Left colon (tissue), 2 donors: ENCODE measurements at regions not wholly inside any gene's neighbourhood (a gene's known extent, or its start where the extent isn't known, plus 50 kb on each side); places are given as distances from the start of the nearest gene placed in this dataset.
A peak's percentile ranks its signal among the peaks of the same experiment; 100 is the strongest.

ENCODE experiments used
- ATAC-seq: fragments of 200-7000 bp; cut with Tn5 transposase; one replicate; pipeline ENCODE4 v1.9.1; 2020; ENCODE audit warnings: mild to moderate bottlenecking, moderate library complexity
- DNase-seq, 2 donors: peaks; one replicate each; pipeline ENCODE4 v3.0.0-alpha.2; 2020
- intact Hi-C, 2 donors: fragments of 100-400 bp; cut with DNase I in 1 of 2; cut with micrococcal nuclease in 1 of 2; formaldehyde crosslinking; loops; one replicate each; pipeline versions ENCODE4 v1.11.2 to v1.14.0; 2022; cut with DNase I, micrococcal nuclease
- microRNA-seq, 2 donors: library from miRNA; unstranded; fragments of <30 nt; microRNA quantifications; one replicate each; pipeline versions ENCODE4 v1.1.0 to v1.2.0, GENCODE V29; 2020
- donor health status: DM: no; HTN: no; CAD: no.
- donor health status: DM: yes; HTN: yes; CAD: no.

DNA sequence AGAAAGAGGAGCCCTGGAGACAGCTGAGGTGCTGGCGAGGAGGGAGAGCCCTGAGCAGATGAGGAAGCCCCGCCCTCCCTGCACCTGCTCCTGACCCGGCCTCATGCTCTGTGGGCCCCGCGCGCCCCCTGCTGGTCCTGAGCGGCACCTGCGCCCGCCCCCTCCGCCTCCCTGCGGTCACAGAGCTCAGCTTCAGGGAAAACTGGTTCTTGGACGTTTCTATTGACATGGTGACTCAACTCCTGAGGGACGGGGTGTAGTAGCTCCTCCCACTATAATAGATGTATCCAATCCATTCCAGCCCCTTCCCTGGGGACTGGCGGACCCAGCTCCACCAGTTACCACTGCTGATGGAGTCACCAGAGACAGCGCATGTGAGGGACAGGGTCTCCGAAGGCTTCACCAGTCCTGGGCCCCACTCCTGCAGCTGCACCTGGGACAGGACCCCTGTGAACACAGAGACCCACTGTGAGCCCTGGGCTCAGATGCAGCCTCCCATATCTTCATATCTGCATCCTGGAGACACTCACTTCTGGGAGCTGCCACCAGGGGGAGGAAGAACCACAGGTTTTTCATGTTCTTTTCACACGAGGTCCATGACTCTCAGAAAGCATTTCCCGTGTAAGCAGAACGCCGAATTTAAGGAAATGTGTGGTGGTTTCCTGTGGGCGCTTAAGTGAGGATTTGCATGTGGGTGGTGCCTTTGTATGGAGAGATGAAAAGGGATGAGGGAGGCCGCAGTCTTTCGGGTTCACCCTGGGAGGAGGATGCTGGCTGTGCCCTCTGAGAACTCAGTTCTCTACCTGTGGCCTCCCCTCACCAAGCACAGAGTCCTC is 1346.4 kb downstream of the TMEM121 start:
- ATAC-seq: peak; percentile 95
- DNase-seq: peak; percentile 84 to 90
- intact Hi-C loops: no loop called here

DNA sequence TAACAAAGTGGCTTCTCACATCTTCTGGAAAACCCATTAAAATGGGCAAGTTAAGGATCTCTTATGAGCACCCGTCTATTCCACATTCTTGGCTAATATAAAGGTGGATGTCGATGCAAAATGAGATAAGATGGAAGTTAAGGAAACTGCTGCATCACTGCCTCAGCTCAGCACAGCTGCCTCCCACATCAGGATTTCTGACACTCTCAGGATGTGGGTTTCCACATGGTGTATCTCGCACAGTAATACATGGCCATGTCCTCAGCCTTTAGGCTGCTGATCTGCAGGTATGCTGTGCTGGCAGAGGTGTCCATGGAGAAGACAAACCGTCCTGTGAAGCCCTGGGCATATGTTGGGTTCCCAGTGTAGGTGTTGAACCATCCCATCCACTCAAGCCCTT is 1348.0 kb downstream of the TMEM121 start:
- DNase-seq (no peak), ATAC-seq (no peak)
- intact Hi-C loops: no loop called here

DNA sequence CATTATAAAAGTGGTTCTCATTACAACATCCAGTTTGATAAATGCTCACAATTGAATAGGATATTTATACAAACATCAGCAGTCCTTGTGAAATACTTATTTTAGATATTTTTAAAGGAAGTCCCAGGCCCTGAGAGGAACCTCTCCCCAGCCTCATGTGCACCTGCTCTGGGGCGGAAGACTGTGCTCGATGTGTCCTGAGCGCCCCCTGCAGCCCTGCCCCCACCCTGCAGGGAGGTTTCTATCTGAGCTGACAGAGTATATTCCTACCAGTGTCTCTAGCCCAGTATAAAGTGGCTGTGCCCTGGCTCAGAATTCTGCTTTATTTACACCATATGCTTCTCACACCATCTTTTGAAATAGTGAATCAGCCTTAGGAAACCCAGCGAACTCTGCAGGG is 1349.1 kb downstream of the TMEM121 start:
- intact Hi-C loops: no loop called here
- ATAC-seq (peak; percentile 35), DNase-seq (peak in 1 of 2 donors; percentile 60)

DNA sequence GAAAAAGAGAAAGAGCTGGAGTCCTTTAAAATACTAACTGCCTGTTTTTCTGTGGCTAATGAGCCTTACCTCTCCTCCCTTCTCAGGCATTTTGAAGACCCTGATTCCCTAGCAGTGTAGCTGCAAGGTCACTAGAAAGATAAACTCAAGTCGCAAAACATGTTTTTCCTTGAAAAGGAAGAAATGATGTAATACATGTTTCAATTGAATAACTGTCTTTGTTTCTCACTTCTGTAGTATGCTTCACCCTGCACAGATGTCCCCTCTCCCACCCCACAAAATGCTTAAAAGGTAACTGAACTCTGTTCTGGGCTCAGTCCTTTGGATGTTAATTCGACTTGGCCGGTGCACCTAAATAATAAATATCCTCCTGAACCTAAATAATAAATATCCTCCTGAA is 1350.3 kb downstream of the TMEM121 start:
- ATAC-seq (no peak), DNase-seq (no peak)
- intact Hi-C loops: no loop called here

DNA sequence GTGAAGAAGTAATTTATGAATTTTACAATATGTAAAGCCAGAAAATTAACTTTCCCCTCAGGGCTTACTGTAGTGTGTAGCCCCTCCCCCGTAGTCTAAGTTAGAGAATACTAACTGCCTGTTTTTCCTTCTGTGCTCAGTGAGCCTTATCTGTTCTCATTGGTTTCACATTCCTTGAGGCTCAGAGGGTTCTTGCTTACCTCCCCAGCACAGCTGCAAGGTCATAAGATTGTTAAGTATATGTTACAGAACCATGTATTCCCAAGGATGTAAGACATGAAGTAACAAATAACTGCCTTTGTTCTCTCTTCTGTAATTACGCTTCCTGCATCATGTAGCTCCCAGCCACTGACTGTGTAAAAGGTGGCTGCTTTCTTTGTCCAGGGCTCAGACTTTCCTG is 1351.1 kb downstream of the TMEM121 start:
- ATAC-seq (no peak), DNase-seq (no peak)
- intact Hi-C loops: no loop called here

DNA sequence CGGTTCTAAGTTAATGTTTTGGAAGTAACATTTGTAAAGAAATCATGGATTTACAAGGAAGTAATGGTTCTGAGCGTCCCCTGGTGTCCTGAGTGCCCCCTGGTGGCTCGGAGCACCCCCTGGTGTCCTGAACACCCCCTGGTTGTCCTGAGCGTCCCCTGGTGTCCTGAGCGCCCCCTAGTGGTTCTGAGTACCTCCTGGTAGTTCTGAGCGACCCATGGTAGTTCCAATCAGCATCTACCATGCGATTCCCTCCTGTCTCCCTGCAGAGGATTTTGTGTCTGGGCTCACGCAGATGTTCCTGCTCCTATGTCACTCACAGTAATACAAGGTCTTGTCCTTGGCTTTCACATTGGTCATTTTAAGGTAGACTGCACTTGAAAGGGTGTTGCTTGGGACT is 1352.9 kb downstream of the TMEM121 start:
- DNase-seq (peak; percentile 57 to 74), ATAC-seq (peak; percentile 63)
- intact Hi-C loops: no loop called here

DNA sequence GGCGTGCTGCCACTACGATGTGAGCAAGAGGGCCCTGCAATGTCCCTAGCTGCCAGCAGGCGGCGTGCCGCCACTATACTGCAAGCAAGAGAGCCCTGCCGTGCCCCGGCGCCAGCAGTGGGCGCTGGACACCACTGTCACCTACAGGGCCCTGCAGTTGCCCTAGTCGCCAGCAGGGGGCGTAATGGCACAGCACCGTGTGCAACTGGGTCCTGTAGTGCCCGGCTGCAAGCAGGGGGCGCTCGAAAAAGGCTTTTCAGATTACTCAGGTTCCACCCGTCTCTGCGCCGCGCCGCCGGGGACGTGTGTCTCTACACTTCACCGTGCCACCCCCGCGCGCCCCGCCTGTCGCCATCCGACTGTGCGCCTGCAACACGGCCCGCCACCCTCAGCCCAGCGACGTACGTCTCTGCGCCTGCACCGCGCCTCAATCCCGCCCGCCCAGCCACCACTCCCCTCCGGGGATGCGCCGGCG is 1356.9 kb downstream of the TMEM121 start:
- intact Hi-C loops: no loop called here
- ATAC-seq (peak; percentile 51), DNase-seq (peak in 1 of 2 donors; percentile 31)

Small RNA genes lying in the stretch of these regions (microRNA-seq; reads per million reads assigned to microRNA genes)
- 0 reads per million in 2 donors for gene MIR4507
- gene MIR4537: 0 to 1.4 reads per million in 2 donors
- gene MIR4538: 0 reads per million in 2 donors
- 0 reads per million in 2 donors for gene MIR4539
- 0 reads per million in 2 donors for gene MIR5195
- 0 reads per million in 2 donors for gene MIR8071-1
- gene MIR8071-2: 0 reads per million in 2 donors
